GF-D8 (cell line): ENCODE measurements at regions not wholly inside any gene's neighbourhood (a gene's known extent, or its start where the extent isn't known, plus 50 kb on each side); places are given as distances from the start of the nearest gene placed in this dataset.
"Not testable (repeated sequence)": the region's sequence is repeated elsewhere in the genome, so short reads cannot be mapped to it uniquely, and the experiment has no call there.

Source experiments
- DNase-seq: peaks from one replicate; lab custom pipeline; 2025; lab: John Stamatoyannopoulos, UW

- no peak for DNase-seq
These were observed 358.5 kb upstream of the HNRNPA3 start for GRCh38 chr2:176854062-176854461.

- no peak for DNase-seq
These were observed 357.7 kb upstream of the HNRNPA3 start for GRCh38 chr2:176854878-176855277.

- DNase-seq, result no peak
These were observed 355.9 kb upstream of the HNRNPA3 start for GRCh38 chr2:176856683-176857082.

GRCh38 chr2:176865336-176865735 lies 347.3 kb upstream of the HNRNPA3 start:
- DNase-seq, result peak; percentile 29

GRCh38 chr2:176872406-176872805 lies 340.2 kb upstream of the HNRNPA3 start:
- no peak for DNase-seq

GRCh38 chr2:176873403-176873802 lies 339.2 kb upstream of the HNRNPA3 start:
- no peak for DNase-seq

- no peak for DNase-seq
These were observed 336.0 kb upstream of the HNRNPA3 start for GRCh38 chr2:176876493-176877103.

GRCh38 chr2:176879426-176879995 lies 333.1 kb upstream of the HNRNPA3 start:
- no peak for DNase-seq

GRCh38 chr2:176882045-176882444 lies 330.5 kb upstream of the HNRNPA3 start:
- DNase-seq, result not testable (repeated sequence)

GRCh38 chr2:176885001-176885643 lies 327.5 kb upstream of the HNRNPA3 start:
- no peak for DNase-seq

- no peak for DNase-seq
These were observed 326.9 kb upstream of the HNRNPA3 start for GRCh38 chr2:176885661-176886060.

- no peak for DNase-seq
These were observed 321.5 kb upstream of the HNRNPA3 start for GRCh38 chr2:176891105-176891504.

- DNase-seq, result no peak
These were observed 320.7 kb upstream of the HNRNPA3 start for GRCh38 chr2:176891857-176892256.

GRCh38 chr2:176892676-176893226 lies 319.8 kb upstream of the HNRNPA3 start:
- no peak for DNase-seq

- DNase-seq, result no peak
These were observed 317.4 kb upstream of the HNRNPA3 start for GRCh38 chr2:176895158-176895557.

- no peak for DNase-seq
These were observed 310.1 kb upstream of the HNRNPA3 start for GRCh38 chr2:176902454-176902853.

- not testable (repeated sequence) for DNase-seq
These were observed 308.5 kb upstream of the HNRNPA3 start for GRCh38 chr2:176904053-176904452.

- DNase-seq, result no peak
These were observed 305.3 kb upstream of the HNRNPA3 start for GRCh38 chr2:176907341-176907740.

GRCh38 chr2:176910828-176911227 lies 301.8 kb upstream of the HNRNPA3 start:
- no peak for DNase-seq

GRCh38 chr2:176913955-176914354 lies 298.6 kb upstream of the HNRNPA3 start:
- DNase-seq, result no peak

- no peak for DNase-seq
These were observed 298.2 kb upstream of the HNRNPA3 start for GRCh38 chr2:176914371-176914770.

GRCh38 chr2:176922545-176922944 lies 290.0 kb upstream of the HNRNPA3 start:
- DNase-seq, result not testable (repeated sequence)

GRCh38 chr2:176923205-176923604 lies 289.4 kb upstream of the HNRNPA3 start:
- DNase-seq, result no peak
